IMR-90 (cell line): ENCODE measurements at regions not wholly inside any gene's neighbourhood (a gene's known extent, or its start where the extent isn't known, plus 50 kb on each side); places are given as distances from the start of the nearest gene placed in this dataset.

Experiments used
- ATAC-seq: fragments of 200-7000 bp; cut with Tn5 transposase; 2 replicates; pipeline ENCODE4 v1.9.1; 2020; ENCODE audit warnings: low read depth, mild to moderate bottlenecking, moderate library complexity
- BruUV-seq: library from RNA; stranded (reverse); fragments of 400-500 nt; replicated peaks from 2 replicates; lab custom pipeline; 2021; lab: Mats Ljungman, UMichigan
- CTCF ChIA-PET: fragments of 300-600 bp; formaldehyde crosslinking; extraction: SDS; loops from one replicate; lab custom pipeline; 2021; ENCODE audit warnings: antibody characterized with exemption; lab: Yijun Ruan, JAX
- POLR2A ChIA-PET: fragments of 300-600 bp; sonication (Branson Sonifier 250); formaldehyde crosslinking; loops from one replicate; lab custom pipeline; 2022; ENCODE audit warnings: antibody characterized with exemption; ENCODE audit not compliant: unreplicated experiment; lab: Charles Lee
- DNase-seq: peaks from one replicate; pipeline ENCODE4 v3.0.0; 2013
- H2AFZ ChIP-seq: replicated peaks from 2 replicates; pipeline ENCODE3; 2013; ENCODE audit warnings: low read length, mild to moderate bottlenecking; ENCODE audit not compliant: poor library complexity
- H2AK5ac ChIP-seq: 2 replicates; pipeline ENCODE4 v1.6.1; 2013; ENCODE audit warnings: low read depth, low read length, inconsistent platforms
- H2AK9ac ChIP-seq: replicated peaks from 2 replicates; pipeline ENCODE3; 2013; ENCODE audit warnings: mild to moderate bottlenecking, low read depth, low read length, moderate library complexity; ENCODE audit not compliant: poor library complexity
- H2BK120ac ChIP-seq: 2 replicates; pipeline ENCODE4 v1.6.1; 2013; ENCODE audit warnings: low read depth, low read length, inconsistent platforms
- H2BK15ac ChIP-seq: 3 replicates; pipeline ENCODE4 v1.6.1; 2013; ENCODE audit warnings: low read depth, low read length, inconsistent platforms
- H2BK20ac ChIP-seq: 2 replicates; pipeline ENCODE4 v1.6.1; 2013; ENCODE audit warnings: low read depth, mild to moderate bottlenecking, inconsistent platforms, low read length, moderate library complexity
- H2BK5ac ChIP-seq: 2 replicates; pipeline ENCODE4 v1.6.1; 2013; ENCODE audit warnings: mild to moderate bottlenecking, low read depth, low read length, inconsistent platforms; ENCODE audit not compliant: poor library complexity, severe bottlenecking
- H3K14ac ChIP-seq: replicated peaks from 2 replicates; pipeline ENCODE4 v1.6.1; 2013; ENCODE audit warnings: low read depth, low read length, inconsistent platforms
- H3K18ac ChIP-seq: 2 replicates; pipeline ENCODE4 v1.6.1; 2013; ENCODE audit warnings: low read depth, low read length, control low read depth
- H3K23ac ChIP-seq: 2 replicates; pipeline ENCODE4 v1.6.1; 2013; ENCODE audit warnings: low read depth, low read length, inconsistent platforms
- H3K27ac ChIP-seq: 2 replicates; pipeline ENCODE4 v1.5.1; 2013; ENCODE audit warnings: mild to moderate bottlenecking, control low read depth, low read length; ENCODE audit not compliant: insufficient read depth
- H3K27me3 ChIP-seq: 2 replicates; pipeline ENCODE4 v1.6.1; 2013; ENCODE audit warnings: low read length; ENCODE audit not compliant: control insufficient read depth, insufficient read depth
- H3K36me3 ChIP-seq: 2 replicates; pipeline ENCODE4 v1.6.1; 2013; ENCODE audit warnings: low read length, mixed read lengths; ENCODE audit not compliant: control insufficient read depth, insufficient read depth
- H3K4ac ChIP-seq: 2 replicates; pipeline ENCODE4 v1.6.1; 2013; ENCODE audit warnings: low read depth, low read length, inconsistent platforms
- H3K4me1 ChIP-seq: 2 replicates; pipeline ENCODE4 v1.6.1; 2013; ENCODE audit warnings: low read length, mixed read lengths; ENCODE audit not compliant: control insufficient read depth, insufficient read depth
- H3K4me2 ChIP-seq: 2 replicates; pipeline ENCODE4 v1.6.1; 2013; ENCODE audit warnings: low read depth, mild to moderate bottlenecking, control low read depth, low read length, moderate library complexity
- H3K4me3 ChIP-seq: 2 replicates; pipeline ENCODE4 v1.5.1; 2013; ENCODE audit warnings: low read depth, mild to moderate bottlenecking, control low read depth, low read length, moderate library complexity; ENCODE audit not compliant: insufficient read depth
- H3K56ac ChIP-seq: 2 replicates; pipeline ENCODE4 v1.6.1; 2013; ENCODE audit warnings: low read length, inconsistent platforms; ENCODE audit not compliant: insufficient read depth; ENCODE audit errors: extremely low read depth
- H3K79me1 ChIP-seq, 2 experiments: 2 replicates each; pipeline ENCODE4 v1.6.1; 2013; ENCODE audit warnings: low read length in 2 of 2, inconsistent platforms in 1 of 2, low read depth in 1 of 2
- H3K9ac ChIP-seq: 2 replicates; pipeline ENCODE4 v1.6.1; 2013; ENCODE audit warnings: low read depth, low read length, control low read depth
- H3K9me1 ChIP-seq: 2 replicates; pipeline ENCODE4 v1.6.1; 2013; ENCODE audit warnings: low read length, inconsistent platforms; ENCODE audit not compliant: insufficient read depth
- H3K9me3 ChIP-seq: 2 replicates; pipeline ENCODE4 v1.6.1; 2013; ENCODE audit warnings: low read length; ENCODE audit not compliant: control insufficient read depth, insufficient read depth
- H4K20me1 ChIP-seq: 2 replicates; pipeline ENCODE4 v1.6.1; 2013; ENCODE audit warnings: low read length, inconsistent platforms; ENCODE audit not compliant: insufficient read depth
- H4K5ac ChIP-seq: 2 replicates; pipeline ENCODE4 v1.6.1; 2013; ENCODE audit warnings: mild to moderate bottlenecking, low read depth, low read length, control low read depth
- H4K8ac ChIP-seq, 2 experiments: 2 replicates each; pipeline ENCODE4 v1.6.1; 2013; ENCODE audit warnings: low read depth in 2 of 2, low read length in 2 of 2, control low read depth in 1 of 2, inconsistent platforms in 1 of 2
- H4K91ac ChIP-seq: 2 replicates; pipeline ENCODE4 v1.6.1; 2013; ENCODE audit warnings: low read depth, low read length, inconsistent platforms; ENCODE audit not compliant: insufficient read depth
- CEBPB ChIP-seq: IDR thresholded peaks from 2 replicates; pipeline ENCODE4 v1.6.1; 2012; ENCODE audit warnings: low read depth, low read length, improper control_type of control experiment
- FOS ChIP-seq: fragments of 150-350 bp; IDR thresholded peaks from 2 replicates; pipeline ENCODE4 v1.6.1; 2016; ENCODE audit warnings: low read depth, low read length
- MAZ ChIP-seq: IDR thresholded peaks from 2 replicates; pipeline ENCODE4 v1.6.1; 2012; ENCODE audit warnings: low read depth, mild to moderate bottlenecking, low read length, improper control_type of control experiment, moderate library complexity, borderline replicate concordance
- WGBS, 2 experiments: methylation state at CpG; one replicate each; pipeline versions ENCODE4 v1.1.5 to v1.1.7; 2013; ENCODE audit warnings: missing lambda C conversion rate in 2 of 2; ENCODE audit not compliant: insufficient read length in 1 of 2; ENCODE audit errors: extremely low coverage in 2 of 2; 5-methylcytosine and 5-hydroxymethylcytosine counted together
- dilution Hi-C: fragments of 300-500 bp; cut with HindIII; formaldehyde crosslinking; loops from one replicate; pipeline ENCODE4 v1.14.3; 2018; ENCODE audit warnings: low sequenced_read_pairs; ENCODE audit not compliant: unreplicated experiment
- in situ Hi-C: fragments of 300-500 bp; cut with MboI; formaldehyde crosslinking; loops from 3 replicates; pipeline ENCODE4 v1.14.3; 2019; ENCODE audit warnings: low sequenced_read_pairs, inconsistent platforms, mixed read lengths
- intact Hi-C: fragments of 100-400 bp; cut with micrococcal nuclease; formaldehyde crosslinking; loops from 2 replicates; pipeline ENCODE4 v1.10.0; 2022
- TF ChIP-seq, protein P1 (sequence below): fragments of 150-350 bp; IDR thresholded peaks from 2 replicates; pipeline ENCODE4 v1.6.1; 2016; ENCODE audit warnings: low read depth, mild to moderate bottlenecking, low read length, moderate library complexity, borderline replicate concordance

DNA sequence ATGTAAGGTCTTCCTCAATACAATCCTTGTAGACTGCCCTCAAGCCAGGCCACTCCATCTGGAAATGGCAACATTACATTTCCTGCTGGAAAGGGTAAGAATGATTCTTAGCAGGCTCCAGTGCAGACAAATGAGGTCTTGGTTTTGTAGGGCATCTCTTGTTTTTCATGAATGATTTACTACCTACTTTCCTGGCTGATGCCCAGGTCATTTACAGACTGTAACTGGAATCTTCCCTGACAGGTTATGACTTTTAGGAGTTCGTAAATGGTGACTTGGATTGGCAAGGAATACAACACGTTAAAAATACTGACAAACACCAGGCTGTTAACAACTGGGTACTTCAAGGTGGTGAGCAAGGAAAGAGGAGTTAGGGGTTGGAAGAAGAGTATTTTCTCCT lies 510.5 kb upstream of the TNC start:
- Histone ChIP-seq H2BK5ac (no peak overlapping the region), H2BK20ac (peak overlapping the region; percentile 26; the same call in 1 of the 2 replicates), H3K9me1 (peaks cover 5% of the 10 kb centered on the region), H3K4ac (no peak overlapping the region), H3K4me1 (peaks cover 3% of the 10 kb centered on the region; the same call in 1 of the 2 replicates), H3K36me3 (no peaks in the 10 kb centered on the region), H2AFZ (no peak overlapping the region), H4K20me1 (no peaks in the 10 kb centered on the region), H3K18ac (peak overlapping the region; percentile 22; the same call in 1 of the 2 replicates), H4K5ac (peak overlapping the region; percentile 42; the same call in 1 of the 2 replicates), H2AK9ac (no peak overlapping the region), H3K27ac (no peak overlapping the region), H4K91ac (no peak overlapping the region), H3K79me1 (no peaks in the 10 kb centered on the region), H3K27me3 (no peaks in the 10 kb centered on the region), H3K4me3 (no peak overlapping the region), H3K23ac (no peak overlapping the region), H3K9me3 (no peaks in the 10 kb centered on the region), H2BK120ac (peak overlapping the region; percentile 40; the same call in 1 of the 2 replicates), H3K9ac (no peak overlapping the region), H3K14ac (no peak overlapping the region), H3K56ac (no peak overlapping the region), H2BK15ac (0 out of 3 replicates have a peak overlapping the region, but pooled peaks have one; percentile 6), H4K8ac (no peak overlapping the region), H3K4me2 (no peak overlapping the region), H2AK5ac (peak overlapping the region; percentile 31; the same call in 1 of the 2 replicates)
- ATAC-seq: no peak
- in situ Hi-C loops: no loop called here
- dilution Hi-C loops: no loop called here
- no TSS peak for BruUV-seq
- no peak for DNase-seq
- intact Hi-C loops: no loop called here
- POLR2A ChIA-PET: no interaction called here
- CTCF ChIA-PET: no interaction called here
- TF ChIP-seq FOS (no peak), MAZ (no peak), CEBPB (no peak)
- TF ChIP-seq, protein P1, sequence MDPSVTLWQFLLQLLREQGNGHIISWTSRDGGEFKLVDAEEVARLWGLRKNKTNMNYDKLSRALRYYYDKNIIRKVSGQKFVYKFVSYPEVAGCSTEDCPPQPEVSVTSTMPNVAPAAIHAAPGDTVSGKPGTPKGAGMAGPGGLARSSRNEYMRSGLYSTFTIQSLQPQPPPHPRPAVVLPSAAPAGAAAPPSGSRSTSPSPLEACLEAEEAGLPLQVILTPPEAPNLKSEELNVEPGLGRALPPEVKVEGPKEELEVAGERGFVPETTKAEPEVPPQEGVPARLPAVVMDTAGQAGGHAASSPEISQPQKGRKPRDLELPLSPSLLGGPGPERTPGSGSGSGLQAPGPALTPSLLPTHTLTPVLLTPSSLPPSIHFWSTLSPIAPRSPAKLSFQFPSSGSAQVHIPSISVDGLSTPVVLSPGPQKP: no peak
- WGBS, 2 experiments: no CpG with 5 or more reads among the region's 2 CpGs
